Loucy (cell line): ENCODE measurements at regions not wholly inside any gene's neighbourhood (a gene's known extent, or its start where the extent isn't known, plus 50 kb on each side); places are given as distances from the start of the nearest gene placed in this dataset.

Experiments
- CTCF ChIP-seq: fragments of 200-600 bp; sonication (generic); conservative IDR thresholded peaks from 2 replicates; pipeline ENCODE4 v1.5.1; 2014; ENCODE audit warnings: mild to moderate bottlenecking, antibody characterized with exemption, low read length
- EZH2phosphoT487 ChIP-seq: fragments of 200-600 bp; IDR thresholded peaks from 2 replicates; pipeline ENCODE4 v1.6.1; 2018; ENCODE audit warnings: antibody characterized with exemption, mild to moderate bottlenecking, moderate library complexity, borderline replicate concordance

GRCh38 chr12:97321621-97322020, 141.0 kb upstream of the RMST start:
- no peak for TF ChIP-seq CTCF
- no peak for TF ChIP-seq EZH2phosphoT487
